ENCODE measurements at regions not wholly inside any gene's neighbourhood (a gene's known extent, or its start where the extent isn't known, plus 50 kb on each side); places are given as distances from the start of the nearest gene placed in this dataset.

GRCh38 chr14:22264759-22265158, 324.3 kb downstream of the DAD1 start:
- TF ChIP-seq, protein P1, sequence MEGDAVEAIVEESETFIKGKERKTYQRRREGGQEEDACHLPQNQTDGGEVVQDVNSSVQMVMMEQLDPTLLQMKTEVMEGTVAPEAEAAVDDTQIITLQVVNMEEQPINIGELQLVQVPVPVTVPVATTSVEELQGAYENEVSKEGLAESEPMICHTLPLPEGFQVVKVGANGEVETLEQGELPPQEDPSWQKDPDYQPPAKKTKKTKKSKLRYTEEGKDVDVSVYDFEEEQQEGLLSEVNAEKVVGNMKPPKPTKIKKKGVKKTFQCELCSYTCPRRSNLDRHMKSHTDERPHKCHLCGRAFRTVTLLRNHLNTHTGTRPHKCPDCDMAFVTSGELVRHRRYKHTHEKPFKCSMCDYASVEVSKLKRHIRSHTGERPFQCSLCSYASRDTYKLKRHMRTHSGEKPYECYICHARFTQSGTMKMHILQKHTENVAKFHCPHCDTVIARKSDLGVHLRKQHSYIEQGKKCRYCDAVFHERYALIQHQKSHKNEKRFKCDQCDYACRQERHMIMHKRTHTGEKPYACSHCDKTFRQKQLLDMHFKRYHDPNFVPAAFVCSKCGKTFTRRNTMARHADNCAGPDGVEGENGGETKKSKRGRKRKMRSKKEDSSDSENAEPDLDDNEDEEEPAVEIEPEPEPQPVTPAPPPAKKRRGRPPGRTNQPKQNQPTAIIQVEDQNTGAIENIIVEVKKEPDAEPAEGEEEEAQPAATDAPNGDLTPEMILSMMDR (IDR thresholded peaks at IDR 0.05), result no peak
- no peak for TF ChIP-seq POLR2A (IDR thresholded peaks at IDR 0.05)
